ENCODE measurements at regions not wholly inside any gene's neighbourhood (a gene's known extent, or its start where the extent isn't known, plus 50 kb on each side); places are given as distances from the start of the nearest gene placed in this dataset.

- DNase-seq: no peak
These were observed 52.5 kb upstream of the C9orf72 start for GRCh38 chr9:27625751-27626150.

- no peak for DNase-seq
These were observed 53.2 kb upstream of the C9orf72 start for GRCh38 chr9:27626244-27627187.

- DNase-seq: no peak
These were observed 53.9 kb upstream of the C9orf72 start for GRCh38 chr9:27627188-27627564.

GRCh38 chr9:27628311-27628710, 55.0 kb upstream of the C9orf72 start:
- DNase-seq: no peak

GRCh38 chr9:27629425-27629824, 56.1 kb upstream of the C9orf72 start:
- no peak for DNase-seq

GRCh38 chr9:27632254-27632653, 59.0 kb upstream of the C9orf72 start:
- no peak for DNase-seq

GRCh38 chr9:27633764-27634163, 60.5 kb upstream of the C9orf72 start:
- DNase-seq: no peak

GRCh38 chr9:27634879-27635278, 61.6 kb upstream of the C9orf72 start:
- no peak for DNase-seq

- DNase-seq: no peak
These were observed 65.4 kb upstream of the C9orf72 start for GRCh38 chr9:27638716-27639115.

- no peak for DNase-seq
These were observed 72.0 kb upstream of the C9orf72 start for GRCh38 chr9:27645161-27645840.

GRCh38 chr9:27653246-27653645, 80.0 kb upstream of the C9orf72 start:
- DNase-seq: no peak

- DNase-seq: no peak
These were observed 80.7 kb upstream of the C9orf72 start for GRCh38 chr9:27653957-27654356.

GRCh38 chr9:27654629-27655285, 81.5 kb upstream of the C9orf72 start:
- DNase-seq: no peak

GRCh38 chr9:27655441-27655840, 82.2 kb upstream of the C9orf72 start:
- no peak for DNase-seq

- no peak for DNase-seq
These were observed 85.7 kb upstream of the C9orf72 start for GRCh38 chr9:27659001-27659400.

GRCh38 chr9:27659571-27659970, 86.3 kb upstream of the C9orf72 start:
- no peak for DNase-seq

GRCh38 chr9:27660148-27660547, 86.9 kb upstream of the C9orf72 start:
- DNase-seq: no peak

GRCh38 chr9:27663526-27663925, 90.2 kb upstream of the C9orf72 start:
- DNase-seq: no peak

- DNase-seq: no peak
These were observed 91.0 kb upstream of the C9orf72 start for GRCh38 chr9:27664121-27664779.

- DNase-seq: no peak
These were observed 91.9 kb upstream of the C9orf72 start for GRCh38 chr9:27665136-27665535.

GRCh38 chr9:27668280-27668679, 95.0 kb upstream of the C9orf72 start:
- no peak for DNase-seq

GRCh38 chr9:27671636-27672035, 98.4 kb upstream of the C9orf72 start:
- no peak for DNase-seq

- no peak for DNase-seq
These were observed 99.4 kb upstream of the C9orf72 start for GRCh38 chr9:27672718-27673117.
